SK-N-SH (cell line): ENCODE measurements at regions not wholly inside any gene's neighbourhood (a gene's known extent, or its start where the extent isn't known, plus 50 kb on each side); places are given as distances from the start of the nearest gene placed in this dataset.

Experiments used
- CTCF ChIA-PET: fragments of 300-600, 350-600 bp; formaldehyde crosslinking; extraction: SDS; loops from one replicate; lab custom pipeline; 2021; lab: Yijun Ruan, JAX
- POLR2A ChIA-PET: fragments of 350-600 bp; sonication (Branson Sonifier 250); formaldehyde crosslinking; extraction: SDS; loops from one replicate; lab custom pipeline; 2020; ENCODE audit warnings: antibody characterized with exemption, inconsistent platforms; lab: Yijun Ruan, JAX
- DNase-seq: peaks from one replicate; pipeline ENCODE4 v3.0.0; 2012
- H2AFZ ChIP-seq: fragments of 200-600 bp; sonication (generic); 2 replicates; pipeline ENCODE4 v1.8.1; 2016; ENCODE audit warnings: antibody characterized with exemption, mild to moderate bottlenecking, low read depth
- H3F3A ChIP-seq: fragments of 200-600 bp; sonication (generic); replicated peaks from 2 replicates; pipeline ENCODE3; 2016; ENCODE audit warnings: antibody characterized with exemption, mild to moderate bottlenecking; ENCODE audit not compliant: insufficient read depth
- H3K27ac ChIP-seq, 2 experiments: fragments of 200-500 bp in 1 of 2; fragments of 200-600 bp in 1 of 2; sonication (Bioruptor generic) in 1 of 2; sonication (generic), shearing (Covaris generic) in 1 of 2; 2 replicates each; pipeline versions ENCODE4 v1.5.1 to v1.6.1; 2014 to 2016; ENCODE audit warnings: low read depth in 2 of 2, inconsistent platforms in 1 of 2, low read length in 1 of 2, mild to moderate bottlenecking in 1 of 2, mixed read lengths in 1 of 2
- H3K27me3 ChIP-seq: fragments of 200-600 bp; sonication (generic), shearing (Covaris generic); 2 replicates; pipeline ENCODE4 v1.6.1; 2016; ENCODE audit warnings: mixed run types; ENCODE audit not compliant: insufficient read depth
- H3K36me3 ChIP-seq, 2 experiments: fragments of 200-500 bp in 1 of 2; fragments of 200-600 bp in 1 of 2; sonication (Bioruptor generic) in 1 of 2; sonication (generic) in 1 of 2; replicated peaks in 1 of 2; 2 replicates each; pipeline versions ENCODE3 to v1.5.1; 2014 to 2016; ENCODE audit warnings: low read length in 1 of 2, mild to moderate bottlenecking in 1 of 2; ENCODE audit not compliant: insufficient read depth in 2 of 2, control insufficient read depth in 1 of 2
- H3K4me1 ChIP-seq, 2 experiments: fragments of 200-500 bp in 1 of 2; fragments of 200-600 bp in 1 of 2; sonication (Bioruptor generic) in 1 of 2; sonication (generic), shearing (Covaris generic) in 1 of 2; 2 replicates each; pipeline versions ENCODE4 v1.5.1 to v1.6.1; 2014 to 2016; ENCODE audit warnings: low read depth in 1 of 2, low read length in 1 of 2, mixed run types in 1 of 2; ENCODE audit not compliant: insufficient read depth in 2 of 2, control insufficient read depth in 1 of 2
- H3K4me2 ChIP-seq: fragments of 200-600 bp; sonication (generic), shearing (Covaris generic); 2 replicates; pipeline ENCODE4 v1.6.1; 2017; ENCODE audit warnings: mixed run types
- H3K4me3 ChIP-seq, 2 experiments: fragments of 200-500 bp in 1 of 2; fragments of 200-600 bp in 1 of 2; sonication (Bioruptor generic) in 1 of 2; sonication (generic), shearing (Covaris generic) in 1 of 2; 2 replicates each; pipeline versions ENCODE4 v1.5.1 to v1.8.1; 2014 to 2016; ENCODE audit warnings: low read depth in 2 of 2, inconsistent platforms in 1 of 2, low read length in 1 of 2, mild to moderate bottlenecking in 1 of 2, mixed read lengths in 1 of 2, moderate library complexity in 1 of 2
- H3K79me2 ChIP-seq: fragments of 200-600 bp; sonication (generic); 2 replicates; pipeline ENCODE4 v1.8.1; 2017; ENCODE audit warnings: mild to moderate bottlenecking; ENCODE audit not compliant: insufficient read depth
- H3K9ac ChIP-seq: fragments of 200-600 bp; sonication (generic); 2 replicates; pipeline ENCODE4 v1.6.1; 2017; ENCODE audit warnings: mixed run types
- H3K9me2 ChIP-seq: fragments of 200-600 bp; sonication (generic); 2 replicates; pipeline ENCODE4 v1.6.1; 2017; ENCODE audit warnings: mixed run types
- H3K9me3 ChIP-seq: fragments of 200-600 bp; sonication (generic); 2 replicates; pipeline ENCODE4 v1.6.1; 2017; ENCODE audit warnings: mixed run types, mild to moderate bottlenecking, moderate library complexity
- H4K20me1 ChIP-seq: fragments of 200-600 bp; sonication (generic); 2 replicates; pipeline ENCODE4 v1.6.1; 2017; ENCODE audit warnings: mild to moderate bottlenecking, mixed run types; ENCODE audit not compliant: insufficient read depth
- ELF1 ChIP-seq: IDR thresholded peaks from 2 replicates; pipeline ENCODE4 v1.4.0; 2012
- EZH2phosphoT487 ChIP-seq: fragments of 200-600 bp; sonication (generic); IDR thresholded peaks from 2 replicates; pipeline ENCODE4 v1.6.1; 2017; ENCODE audit warnings: low read depth, mixed run types, mild to moderate bottlenecking, antibody characterized with exemption, moderate library complexity, borderline replicate concordance
- FOSL2 ChIP-seq: IDR thresholded peaks from 2 replicates; pipeline ENCODE4 v1.4.0; 2012; ENCODE audit warnings: low read depth, mild to moderate bottlenecking, moderate library complexity, borderline replicate concordance
- NFIC ChIP-seq: IDR thresholded peaks from 2 replicates; pipeline ENCODE4 v1.4.0; 2012; ENCODE audit warnings: borderline replicate concordance
- NRF1 ChIP-seq: IDR thresholded peaks from 2 replicates; pipeline ENCODE4 v1.6.1; 2012; ENCODE audit warnings: low read depth, mild to moderate bottlenecking, low read length
- POLR2AphosphoS5 ChIP-seq: IDR thresholded peaks from 2 replicates; pipeline ENCODE4 v1.6.1; 2012; ENCODE audit warnings: low read depth, low read length
- RAD21 ChIP-seq: IDR thresholded peaks from 2 replicates; pipeline ENCODE4 v1.6.1; 2012; ENCODE audit warnings: mild to moderate bottlenecking, low read length
- SIN3A ChIP-seq: IDR thresholded peaks from 2 replicates; pipeline ENCODE4 v1.6.1; 2012; ENCODE audit warnings: low read depth, mild to moderate bottlenecking, low read length, moderate library complexity, borderline replicate concordance
- SMC3 ChIP-seq: IDR thresholded peaks from 2 replicates; pipeline ENCODE4 v1.6.1; 2012; ENCODE audit warnings: low read depth, low read length, improper control_type of control experiment
- TAF1 ChIP-seq: IDR thresholded peaks from 2 replicates; pipeline ENCODE4 v1.6.1; 2012; ENCODE audit warnings: low read depth, mild to moderate bottlenecking, low read length, moderate library complexity, borderline replicate concordance
- TCF12 ChIP-seq: IDR thresholded peaks from 2 replicates; pipeline ENCODE4 v1.4.0; 2012
- TEAD4 ChIP-seq: IDR thresholded peaks from 2 replicates; pipeline ENCODE4 v1.4.0; 2012; ENCODE audit warnings: mild to moderate bottlenecking, borderline replicate concordance; ENCODE audit not compliant: insufficient read depth
- WGBS: methylation state at CpG from one replicate; pipeline ENCODE4 v1.1.6; 2017; ENCODE audit warnings: low lambda C conversion rate; 5-methylcytosine and 5-hydroxymethylcytosine counted together
- TF ChIP-seq, protein P1 (sequence below): fragments of 150-350 bp; IDR thresholded peaks from 2 replicates; pipeline ENCODE4 v1.6.1; 2016; ENCODE audit warnings: mild to moderate bottlenecking, low read depth, low read length
- TF ChIP-seq, protein P2 (sequence below): IDR thresholded peaks from 2 replicates; pipeline ENCODE4 v1.4.0; 2012; ENCODE audit warnings: low read depth
- TF ChIP-seq, protein P3 (sequence below): fragments of 200-600 bp; sonication (generic); IDR thresholded peaks from 2 replicates; pipeline ENCODE4 v1.6.1; 2017; ENCODE audit warnings: antibody characterized with exemption, mild to moderate bottlenecking, moderate library complexity

DNA sequence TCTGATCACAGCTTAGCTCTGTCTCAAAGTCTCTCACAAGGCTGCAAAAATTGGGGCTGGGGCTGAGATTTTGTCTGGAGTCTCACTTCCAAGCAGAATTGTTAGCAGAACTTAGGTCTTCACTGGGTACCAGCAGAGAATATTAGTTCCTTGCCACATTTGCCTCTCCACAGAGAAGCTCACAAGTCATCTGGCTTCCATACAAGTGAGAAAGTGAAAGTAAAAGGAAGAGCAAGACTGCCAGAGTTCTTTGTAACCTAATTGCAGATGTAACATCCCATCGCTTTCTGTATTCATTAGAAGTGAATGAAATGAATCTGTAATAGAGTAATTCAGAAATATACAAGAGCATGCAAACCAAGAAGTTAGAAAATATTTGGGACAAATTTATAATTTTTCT, 624.1 kb upstream of the GNPDA2 start:
- DNase-seq, result no peak
- Histone ChIP-seq H3F3A (peaks cover 4% of the 10 kb centered on the region), H3K36me3 (no peaks in the 10 kb centered on the region), H3K27me3 (no peaks in the 10 kb centered on the region), H2AFZ (peak overlapping the region; percentile 43), H3K27ac (peak overlapping the region in 1 of 2 experiments; percentile 44; a peak in 1 of 4 replicates), H3K4me1 (no peaks in the 10 kb centered on the region; a peak in 2 of 4 replicates), H3K9me3 (no peaks in the 10 kb centered on the region), H3K9me2 (no peaks in the 10 kb centered on the region), H3K4me2 (peak overlapping the region; percentile 61), H3K79me2 (no peaks in the 10 kb centered on the region), H3K9ac (no peak overlapping the region), H3K4me3 (peak overlapping the region in 1 of 2 experiments; percentile 24; a peak in 1 of 4 replicates), H4K20me1 (no peaks in the 10 kb centered on the region)
- POLR2A ChIA-PET, result no interaction called here
- CTCF ChIA-PET, result no interaction called here
- TF ChIP-seq, protein P1, sequence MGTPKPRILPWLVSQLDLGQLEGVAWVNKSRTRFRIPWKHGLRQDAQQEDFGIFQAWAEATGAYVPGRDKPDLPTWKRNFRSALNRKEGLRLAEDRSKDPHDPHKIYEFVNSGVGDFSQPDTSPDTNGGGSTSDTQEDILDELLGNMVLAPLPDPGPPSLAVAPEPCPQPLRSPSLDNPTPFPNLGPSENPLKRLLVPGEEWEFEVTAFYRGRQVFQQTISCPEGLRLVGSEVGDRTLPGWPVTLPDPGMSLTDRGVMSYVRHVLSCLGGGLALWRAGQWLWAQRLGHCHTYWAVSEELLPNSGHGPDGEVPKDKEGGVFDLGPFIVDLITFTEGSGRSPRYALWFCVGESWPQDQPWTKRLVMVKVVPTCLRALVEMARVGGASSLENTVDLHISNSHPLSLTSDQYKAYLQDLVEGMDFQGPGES, result no peak
- TF ChIP-seq TCF12, result no peak
- no peak for TF ChIP-seq NFIC
- TF ChIP-seq, protein P2, sequence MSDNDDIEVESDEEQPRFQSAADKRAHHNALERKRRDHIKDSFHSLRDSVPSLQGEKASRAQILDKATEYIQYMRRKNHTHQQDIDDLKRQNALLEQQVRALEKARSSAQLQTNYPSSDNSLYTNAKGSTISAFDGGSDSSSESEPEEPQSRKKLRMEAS, result no peak
- TF ChIP-seq TEAD4, result no peak
- TF ChIP-seq, protein P3, sequence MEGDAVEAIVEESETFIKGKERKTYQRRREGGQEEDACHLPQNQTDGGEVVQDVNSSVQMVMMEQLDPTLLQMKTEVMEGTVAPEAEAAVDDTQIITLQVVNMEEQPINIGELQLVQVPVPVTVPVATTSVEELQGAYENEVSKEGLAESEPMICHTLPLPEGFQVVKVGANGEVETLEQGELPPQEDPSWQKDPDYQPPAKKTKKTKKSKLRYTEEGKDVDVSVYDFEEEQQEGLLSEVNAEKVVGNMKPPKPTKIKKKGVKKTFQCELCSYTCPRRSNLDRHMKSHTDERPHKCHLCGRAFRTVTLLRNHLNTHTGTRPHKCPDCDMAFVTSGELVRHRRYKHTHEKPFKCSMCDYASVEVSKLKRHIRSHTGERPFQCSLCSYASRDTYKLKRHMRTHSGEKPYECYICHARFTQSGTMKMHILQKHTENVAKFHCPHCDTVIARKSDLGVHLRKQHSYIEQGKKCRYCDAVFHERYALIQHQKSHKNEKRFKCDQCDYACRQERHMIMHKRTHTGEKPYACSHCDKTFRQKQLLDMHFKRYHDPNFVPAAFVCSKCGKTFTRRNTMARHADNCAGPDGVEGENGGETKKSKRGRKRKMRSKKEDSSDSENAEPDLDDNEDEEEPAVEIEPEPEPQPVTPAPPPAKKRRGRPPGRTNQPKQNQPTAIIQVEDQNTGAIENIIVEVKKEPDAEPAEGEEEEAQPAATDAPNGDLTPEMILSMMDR, result no peak
- TF ChIP-seq EZH2phosphoT487, result no peak
- TF ChIP-seq POLR2AphosphoS5, result no peak
- no peak for TF ChIP-seq RAD21
- TF ChIP-seq ELF1, result no peak
- TF ChIP-seq SIN3A, result no peak
- TF ChIP-seq SMC3, result no peak
- TF ChIP-seq TAF1, result no peak
- WGBS, result 9% methylated on average over 1 of the region's 1 CpG

DNA sequence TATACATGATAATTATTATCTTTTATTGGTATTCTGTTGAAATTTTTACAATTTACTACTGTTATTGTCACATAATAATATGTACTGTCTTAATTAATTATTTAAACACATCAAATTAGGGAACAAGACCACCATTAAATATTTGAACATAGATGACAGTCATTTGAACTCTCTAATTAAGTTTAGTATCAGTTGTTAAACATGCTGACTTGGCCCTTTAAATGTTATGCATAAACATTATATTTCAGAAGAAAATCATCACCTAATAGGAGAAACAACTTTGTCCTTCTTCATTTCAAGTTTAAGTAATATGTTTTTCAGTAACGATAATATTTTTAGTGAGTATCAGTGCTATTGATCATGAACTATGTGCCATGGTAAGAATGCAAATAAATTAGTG, 623.5 kb upstream of the GNPDA2 start:
- WGBS, result 63% methylated on average over 1 of the region's 1 CpG
- Histone ChIP-seq H3K4me2 (peak overlapping the region; percentile 61; the same call in 1 of the 2 replicates), H3K4me1 (no peaks in the 10 kb centered on the region; a peak in 2 of 4 replicates), H3K79me2 (no peaks in the 10 kb centered on the region), H3K9me3 (no peaks in the 10 kb centered on the region), H3K36me3 (no peaks in the 10 kb centered on the region), H3K9ac (no peak overlapping the region), H3K4me3 (no peak overlapping the region), H3K27me3 (no peaks in the 10 kb centered on the region), H4K20me1 (no peaks in the 10 kb centered on the region), H3F3A (peaks cover 4% of the 10 kb centered on the region), H2AFZ (peak overlapping the region; percentile 43; the same call in 1 of the 2 replicates), H3K9me2 (no peaks in the 10 kb centered on the region), H3K27ac (no peak overlapping the region; a peak in 1 of 4 replicates)
- POLR2A ChIA-PET, result no interaction called here
- CTCF ChIA-PET, result no interaction called here
- no peak for DNase-seq
- TF ChIP-seq RAD21, result no peak
- TF ChIP-seq FOSL2, result no peak
- TF ChIP-seq NRF1, result no peak
